Motor neuron (in vitro differentiated cells): ENCODE measurements at regions not wholly inside any gene's neighbourhood (a gene's known extent, or its start where the extent isn't known, plus 50 kb on each side); places are given as distances from the start of the nearest gene placed in this dataset.

Experiments used
- ATAC-seq, 8 experiments: fragments of 200-7000 bp; cut with Tn5 transposase; replicated peaks in 6 of 8; 2 replicates each; pipeline ENCODE4 v1.8.0; 2021; ENCODE audit warnings: mild to moderate bottlenecking in 8 of 8, moderate library complexity in 8 of 8
- H3K27ac ChIP-seq, 2 donors: fragments of 250-450 bp; sonication (Bioruptor Pico); 2 replicates each; pipeline ENCODE4 v1.9.0; 2021; ENCODE audit warnings: antibody characterized with exemption in 2 of 2, mild to moderate bottlenecking in 2 of 2, moderate library complexity in 1 of 2
- H3K4me1 ChIP-seq, 2 donors: fragments of 250-450 bp; sonication (Bioruptor Pico); replicated peaks in 1 of 2; 2 replicates each; pipeline ENCODE4 v1.6.1; 2021; ENCODE audit warnings: antibody characterized with exemption in 2 of 2, mild to moderate bottlenecking in 2 of 2, moderate library complexity in 1 of 2
- H3K4me3 ChIP-seq, 5 donors: fragments of 250-450 bp; sonication (Bioruptor Pico); 2 replicates each; pipeline ENCODE4 v1.9.0; 2021; ENCODE audit warnings: antibody characterized with exemption in 5 of 5, mild to moderate bottlenecking in 5 of 5, moderate library complexity in 4 of 5
- WGBS, 10 experiments: fragments of 450-650 bp; shearing (Covaris generic); methylation state at CpG; one replicate each; pipeline ENCODE4 v1.0.0; 2022; 5-methylcytosine and 5-hydroxymethylcytosine counted together
- in situ Hi-C, 9 experiments: fragments of 400-800 bp; cut with MboI; loops; one replicate each; pipeline ENCODE4 v1.15.0; 2021; ENCODE audit warnings: low sequenced_read_pairs in 9 of 9, low pct_unique_long_range_greater_than_20kb in 2 of 9; ENCODE audit not compliant: unreplicated experiment in 9 of 9

DNA sequence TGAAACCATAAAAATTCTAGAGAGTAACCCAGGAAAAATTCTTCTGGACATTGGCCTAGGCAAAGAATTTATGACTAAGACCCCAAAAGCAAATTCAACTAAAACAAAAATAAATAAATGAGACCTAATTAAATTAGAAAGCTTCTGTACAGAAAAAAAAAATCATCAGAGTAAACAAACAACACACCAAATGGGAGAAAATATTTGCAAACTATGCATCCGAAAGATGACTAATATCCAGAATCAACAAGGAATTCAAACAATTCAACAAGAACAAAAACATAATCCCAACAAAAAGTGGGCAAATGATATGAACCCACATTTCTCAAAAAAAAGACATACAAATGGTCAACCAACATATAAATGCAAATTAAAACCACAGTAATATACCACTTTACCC lies 242.6 kb upstream of the CDYL start:
- in situ Hi-C loops = no loop called here
- H3K27ac ChIP-seq = no peak overlapping the region
- 60 to 100% (median 90%) methylated on average over 1 of the region's 1 CpG; no CpG with 5 or more reads in 1 of the 10 experiments for WGBS, 10 experiments
- H3K4me1 ChIP-seq = no peaks in the 10 kb centered on the region
- H3K4me3 ChIP-seq = no peak overlapping the region
- no peak for ATAC-seq

DNA sequence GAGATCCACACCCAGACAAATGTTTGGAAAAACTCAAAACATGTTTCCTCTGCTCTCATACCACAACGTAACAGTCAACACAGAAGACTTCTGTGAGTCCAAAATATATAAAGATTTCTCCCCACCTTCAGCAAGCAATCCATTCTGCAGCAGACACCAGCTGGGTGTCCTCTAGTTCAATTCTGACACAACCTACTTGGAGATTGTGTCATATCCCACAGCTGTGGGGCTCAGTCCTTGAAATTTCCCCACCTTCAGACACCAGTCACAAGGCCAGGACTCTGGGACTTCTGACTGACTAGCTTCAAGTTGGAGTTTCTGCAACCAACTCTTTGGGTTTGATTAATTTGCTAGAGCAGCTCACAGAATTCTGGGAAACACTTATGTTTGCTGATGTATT lies 244.8 kb upstream of the CDYL start:
- 20 to 100% (median 78%) methylated on average over 1 of the region's 1 CpG; no CpG with 5 or more reads in 1 of the 10 experiments for WGBS, 10 experiments
- in situ Hi-C loops = no loop called here
- no peaks in the 10 kb centered on the region for H3K4me1 ChIP-seq
- ATAC-seq = peak in 1 of 8 experiments; percentile 87
- H3K4me3 ChIP-seq = no peak overlapping the region
- no peak overlapping the region for H3K27ac ChIP-seq

DNA sequence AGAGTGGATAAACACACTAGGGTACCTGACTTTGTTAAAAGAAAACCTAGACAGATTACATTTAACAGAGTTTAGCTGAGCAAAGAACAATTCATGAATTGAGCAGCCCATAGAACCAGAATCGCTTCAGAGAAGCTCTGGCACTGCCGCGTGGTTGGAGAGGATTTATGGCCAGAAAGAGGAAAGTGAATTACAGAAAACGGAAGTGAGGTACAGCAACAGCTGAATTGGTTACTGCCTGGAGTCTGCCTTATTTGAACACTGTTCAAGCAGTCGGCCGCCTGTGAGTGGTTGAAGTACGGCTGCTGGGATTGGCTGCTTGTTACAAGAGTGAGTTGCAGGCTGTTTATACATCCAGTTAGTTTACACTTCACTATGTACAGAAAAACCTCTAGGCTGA lies 253.8 kb upstream of the CDYL start:
- Histone ChIP-seq H3K4me3 (no peak overlapping the region), H3K4me1 (no peaks in the 10 kb centered on the region), H3K27ac (no peak overlapping the region)
- in situ Hi-C loops = no loop called here
- 0 to 100% (median 81%) methylated on average over 3 to 7 of the region's 7 CpGs; no CpG with 5 or more reads in 3 of the 10 experiments for WGBS, 10 experiments
- no peak for ATAC-seq

DNA sequence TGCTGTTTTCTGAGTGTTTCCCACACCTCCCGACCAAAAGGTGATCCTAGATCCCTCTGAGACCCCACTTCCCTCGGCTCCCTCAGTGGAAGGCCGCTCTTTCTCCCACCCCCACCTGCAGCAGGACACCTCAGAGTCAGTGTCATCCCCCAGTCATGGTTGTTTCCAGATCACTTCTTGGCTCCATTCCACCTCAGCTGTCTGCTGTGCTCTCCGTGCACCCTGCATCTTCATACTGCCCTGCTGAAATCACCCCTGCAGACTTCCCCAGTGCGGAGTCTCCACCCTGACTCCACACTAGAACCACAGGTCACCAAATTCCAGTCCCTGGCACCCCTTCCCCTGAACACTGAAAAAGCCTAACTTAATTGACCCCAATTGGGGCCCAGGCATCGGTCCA lies 255.1 kb upstream of the CDYL start:
- 50 to 94% (median 83%) methylated on average over 1 to 4 of the region's 6 CpGs; no CpG with 5 or more reads in 2 of the 10 experiments for WGBS, 10 experiments
- in situ Hi-C loops = no loop called here
- Histone ChIP-seq H3K4me3 (no peak overlapping the region), H3K27ac (no peak overlapping the region), H3K4me1 (no peaks in the 10 kb centered on the region)
- no peak for ATAC-seq

DNA sequence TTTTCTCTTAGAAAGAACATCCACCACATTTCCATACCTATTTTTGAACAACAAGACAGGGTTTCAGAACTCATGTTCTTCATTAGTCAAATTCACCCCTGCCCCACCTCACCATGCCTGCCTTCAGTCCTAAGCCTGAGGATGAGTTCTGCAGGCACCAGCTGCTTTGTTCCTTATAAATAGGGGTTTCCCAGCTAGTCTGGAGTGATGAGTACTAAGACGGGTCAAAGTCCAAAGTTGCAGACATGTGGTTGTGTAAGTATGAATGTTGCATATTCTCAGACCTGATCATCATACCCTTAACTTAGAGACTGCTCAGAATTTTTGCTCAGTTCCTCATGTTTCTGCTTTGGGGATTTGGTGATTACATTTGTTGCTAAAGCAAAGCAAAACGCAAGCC lies 257.7 kb upstream of the CDYL start:
- peak in 3 of 8 experiments; percentile 46 to 98 (median 74) for ATAC-seq
- WGBS, 10 experiments = 8 to 100% (median 75%) methylated on average over 1 to 2 of the region's 2 CpGs; no CpG with 5 or more reads in 1 of the 10 experiments
- Histone ChIP-seq H3K27ac (no peak overlapping the region), H3K4me1 (no peaks in the 10 kb centered on the region), H3K4me3 (no peak overlapping the region)
- in situ Hi-C loops = no loop called here

DNA sequence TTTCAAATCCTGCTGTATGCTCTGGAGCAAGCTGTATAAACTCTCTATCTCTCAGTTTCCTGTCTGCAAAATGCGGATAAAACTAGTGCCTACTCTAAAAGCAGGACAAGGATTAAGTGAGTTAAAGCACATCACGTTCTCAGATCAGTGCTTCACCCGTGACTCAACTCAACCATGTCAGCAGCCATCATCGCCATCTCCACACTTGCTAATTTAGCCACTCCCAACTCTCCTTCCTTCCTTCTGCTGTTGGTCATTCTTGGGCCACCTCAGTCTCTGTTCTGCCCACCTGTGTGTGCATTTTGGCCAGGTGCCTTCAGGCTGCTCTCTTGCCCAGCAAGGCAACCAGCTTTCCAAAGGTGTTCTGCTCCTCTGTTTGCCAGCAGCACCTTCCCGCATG lies 260.0 kb upstream of the CDYL start:
- Histone ChIP-seq H3K27ac (no peak overlapping the region), H3K4me3 (no peak overlapping the region), H3K4me1 (no peaks in the 10 kb centered on the region)
- in situ Hi-C loops = no loop called here
- peak in 1 of 8 experiments; percentile 40 for ATAC-seq
- WGBS, 10 experiments = 69 to 100% (median 85%) methylated on average over 1 to 5 of the region's 5 CpGs; no CpG with 5 or more reads in 2 of the 10 experiments

DNA sequence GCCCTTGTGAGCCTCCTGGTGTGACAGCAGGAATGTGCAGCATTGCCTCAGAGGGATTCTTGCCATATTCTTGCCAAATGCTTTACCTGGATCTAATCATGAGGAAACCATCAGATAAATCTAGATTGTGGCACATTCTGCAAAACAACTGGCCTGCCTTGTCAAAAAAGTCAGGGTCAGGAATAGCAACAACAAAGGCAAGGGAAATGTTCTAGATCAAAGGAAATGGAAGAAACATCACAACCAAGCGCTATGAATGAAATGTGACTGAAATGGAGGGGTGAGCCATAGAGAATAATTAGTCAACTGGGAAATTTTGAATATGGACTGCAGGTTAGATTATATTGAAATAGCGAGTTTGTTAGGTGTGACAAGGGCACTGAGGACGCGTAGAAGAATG lies 262.6 kb upstream of the CDYL start:
- ATAC-seq = no peak
- no peaks in the 10 kb centered on the region for H3K4me1 ChIP-seq
- in situ Hi-C loops = no loop called here
- H3K4me3 ChIP-seq = no peak overlapping the region
- no peak overlapping the region for H3K27ac ChIP-seq
- whole genome bisulfite sequencing, 10 experiments = 57 to 100% (median 92%) methylated on average over 3 to 4 of the region's 4 CpGs

DNA sequence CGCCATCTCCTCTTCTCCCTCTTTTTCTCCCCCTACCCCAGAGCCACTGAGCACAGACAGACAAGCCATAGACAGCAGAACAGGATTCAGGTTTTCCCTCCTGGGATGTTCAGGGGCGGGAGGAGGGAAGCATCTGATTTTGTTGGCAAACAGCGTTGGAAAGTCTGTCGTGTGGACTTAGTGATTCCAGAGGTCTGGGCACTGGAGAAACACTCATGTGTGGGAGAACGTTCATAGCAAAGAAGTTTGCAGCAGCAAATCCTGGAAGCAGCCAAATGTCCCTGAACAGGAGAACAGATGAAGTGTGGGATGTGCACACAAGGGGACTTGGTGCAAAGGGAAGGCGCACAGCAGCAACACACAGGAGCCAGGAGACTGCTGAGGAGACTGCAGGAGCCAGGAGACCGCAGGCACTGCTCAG lies 264.1 kb upstream of the CDYL start:
- Histone ChIP-seq H3K4me1 (no peaks in the 10 kb centered on the region), H3K27ac (no peak overlapping the region), H3K4me3 (no peak overlapping the region)
- in situ Hi-C loops = no loop called here
- no peak for ATAC-seq
- 0 to 86% (median 40%) methylated on average over 1 to 6 of the region's 7 CpGs; no CpG with 5 or more reads in 4 of the 10 experiments for WGBS, 10 experiments

DNA sequence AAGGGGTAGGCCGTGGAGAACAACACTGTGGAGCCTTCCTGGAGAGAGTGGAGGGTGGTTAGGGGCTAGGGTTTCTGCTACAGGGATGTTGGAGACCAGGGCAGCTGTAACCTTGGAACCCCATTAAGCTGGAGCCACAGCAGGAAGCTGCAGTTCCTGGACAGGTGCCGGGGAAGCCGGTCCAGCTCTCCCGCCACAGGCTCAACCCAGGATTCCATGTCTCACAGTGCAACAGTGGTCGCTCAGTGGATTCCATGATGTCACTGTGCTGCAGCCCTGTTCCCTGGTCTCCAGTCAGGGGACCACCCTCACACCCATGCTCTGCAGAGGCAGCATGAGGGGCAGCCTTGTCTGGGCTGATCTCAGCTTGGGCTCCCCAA lies 264.6 kb upstream of the CDYL start:
- in situ Hi-C loops = no loop called here
- no peak overlapping the region for H3K4me3 ChIP-seq
- WGBS, 10 experiments = 100% methylated on average over 1 to 2 of the region's 5 CpGs; no CpG with 5 or more reads in 8 of the 10 experiments
- H3K4me1 ChIP-seq = no peaks in the 10 kb centered on the region
- H3K27ac ChIP-seq = no peak overlapping the region
- no peak for ATAC-seq

DNA sequence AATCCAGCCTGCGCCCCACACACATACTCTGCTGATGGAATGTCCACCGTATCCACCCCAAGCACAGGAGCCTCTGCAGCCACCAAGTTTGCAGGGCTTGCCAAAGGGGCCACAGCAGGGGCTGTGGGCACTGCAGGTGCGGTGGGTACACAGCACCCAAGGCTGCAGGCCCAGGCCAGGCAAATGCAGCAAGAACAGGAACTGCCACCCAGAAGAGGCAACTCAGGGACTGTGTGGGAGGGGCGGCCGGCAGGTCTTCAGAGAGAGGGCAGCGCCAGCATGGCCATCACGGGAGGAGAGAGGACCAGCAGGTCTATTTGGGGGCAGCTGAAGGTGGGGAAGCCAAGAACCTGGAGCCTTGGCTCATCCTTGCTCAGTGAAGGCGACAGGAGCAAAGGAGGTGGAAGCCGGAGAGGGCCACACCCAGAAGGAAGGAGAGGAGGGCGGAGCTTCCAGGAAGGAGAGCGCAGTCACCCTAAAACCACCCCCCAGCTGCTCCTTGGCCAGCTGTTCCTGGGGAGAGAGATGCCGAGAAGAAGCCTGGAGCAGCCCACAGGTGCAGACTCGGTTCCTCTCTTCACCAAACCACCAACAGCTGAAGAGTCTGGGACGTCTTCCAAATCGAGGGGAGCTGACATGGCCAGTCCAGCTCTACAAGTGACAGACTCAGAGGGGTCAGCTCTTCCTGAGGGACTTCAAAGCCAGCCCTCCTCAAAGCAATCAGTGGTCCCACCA lies 265.1 kb upstream of the CDYL start:
- 57 to 100% (median 83%) methylated on average over 3 to 10 of the region's 15 CpGs; no CpG with 5 or more reads in 2 of the 10 experiments for WGBS, 10 experiments
- H3K4me3 ChIP-seq = no peak overlapping the region
- in situ Hi-C loops = no loop called here
- no peak overlapping the region for H3K27ac ChIP-seq
- no peaks in the 10 kb centered on the region for H3K4me1 ChIP-seq
- ATAC-seq = peak in 1 of 8 experiments; percentile 8

DNA sequence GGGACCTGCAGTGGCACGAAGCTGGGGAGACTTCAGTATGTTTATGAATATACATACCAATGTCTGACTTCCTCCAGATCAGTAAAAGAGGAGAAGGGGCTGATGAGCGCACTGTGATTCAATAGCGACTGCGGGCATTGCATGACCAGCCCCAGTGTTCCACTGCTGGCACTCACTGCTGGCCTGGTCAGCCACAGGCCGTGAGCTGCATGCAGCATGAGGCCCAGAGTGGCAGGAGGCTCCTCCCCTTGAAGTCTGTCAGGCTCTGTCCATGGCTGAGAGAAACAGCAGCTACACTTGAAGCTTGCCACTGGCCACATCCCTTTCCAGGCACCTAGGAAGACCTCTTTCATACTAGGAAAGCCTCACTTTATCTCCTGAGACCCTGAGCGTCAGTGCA lies 265.9 kb upstream of the CDYL start:
- H3K27ac ChIP-seq = no peak overlapping the region
- in situ Hi-C loops = no loop called here
- H3K4me3 ChIP-seq = no peak overlapping the region
- H3K4me1 ChIP-seq = no peaks in the 10 kb centered on the region
- WGBS, 10 experiments = 60 to 100% (median 92%) methylated on average over 1 to 4 of the region's 6 CpGs; no CpG with 5 or more reads in 5 of the 10 experiments
- ATAC-seq = no peak

DNA sequence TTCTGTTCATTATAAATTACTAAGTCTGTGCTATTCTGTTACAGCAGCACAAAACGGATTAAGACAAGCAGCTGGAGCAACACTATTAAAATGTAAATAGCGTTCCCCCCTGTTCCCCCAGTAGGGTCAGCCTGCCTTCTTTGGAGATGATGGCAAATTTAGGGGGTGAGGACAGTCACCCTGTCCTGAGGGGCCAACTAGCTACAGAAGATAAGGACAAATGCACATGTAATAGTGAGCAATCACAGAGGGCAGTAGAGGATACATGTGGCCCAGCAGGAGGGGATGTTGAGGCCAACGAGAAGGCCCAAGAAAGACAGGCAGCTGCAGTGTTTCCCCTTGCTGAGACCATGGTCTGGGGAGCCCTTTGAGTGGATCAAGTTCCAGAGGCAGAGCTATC lies 266.7 kb upstream of the CDYL start:
- Histone ChIP-seq H3K27ac (no peak overlapping the region), H3K4me1 (peaks cover 0 to 3% of the 10 kb centered on the region in 2 donors), H3K4me3 (no peak overlapping the region)
- 27 to 100% (median 83%) methylated on average over 1 to 3 of the region's 3 CpGs; no CpG with 5 or more reads in 1 of the 10 experiments for WGBS, 10 experiments
- no peak for ATAC-seq
- in situ Hi-C loops = no loop called here

DNA sequence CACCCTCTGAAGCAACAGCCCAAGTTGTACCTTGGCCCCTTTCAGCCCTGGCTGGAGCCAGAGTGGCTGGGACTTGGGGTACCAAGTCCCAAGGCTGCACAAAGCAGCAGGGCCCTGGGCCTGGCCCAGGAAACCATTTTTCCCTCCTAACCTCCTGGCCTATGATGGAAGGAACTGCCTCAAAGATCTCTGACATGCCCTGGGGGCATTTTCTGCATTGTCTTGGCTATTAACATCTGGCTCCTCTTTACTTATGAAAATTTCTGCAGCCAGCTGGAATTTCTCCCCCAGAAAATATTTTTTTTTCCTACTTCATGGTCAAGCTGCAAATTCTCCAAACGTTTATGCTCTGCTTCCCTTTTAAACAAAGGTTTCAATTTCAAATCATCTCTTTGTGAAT lies 269.4 kb upstream of the CDYL start:
- in situ Hi-C loops = no loop called here
- Histone ChIP-seq H3K27ac (no peak overlapping the region), H3K4me3 (no peak overlapping the region), H3K4me1 (peaks cover 0 to 5% of the 10 kb centered on the region in 2 donors)
- 0 to 89% (median 45%) methylated on average over 1 of the region's 1 CpG; no CpG with 5 or more reads in 2 of the 10 experiments for WGBS, 10 experiments
- ATAC-seq = peak in 3 of 8 experiments; percentile 29 to 51 (median 42)

DNA sequence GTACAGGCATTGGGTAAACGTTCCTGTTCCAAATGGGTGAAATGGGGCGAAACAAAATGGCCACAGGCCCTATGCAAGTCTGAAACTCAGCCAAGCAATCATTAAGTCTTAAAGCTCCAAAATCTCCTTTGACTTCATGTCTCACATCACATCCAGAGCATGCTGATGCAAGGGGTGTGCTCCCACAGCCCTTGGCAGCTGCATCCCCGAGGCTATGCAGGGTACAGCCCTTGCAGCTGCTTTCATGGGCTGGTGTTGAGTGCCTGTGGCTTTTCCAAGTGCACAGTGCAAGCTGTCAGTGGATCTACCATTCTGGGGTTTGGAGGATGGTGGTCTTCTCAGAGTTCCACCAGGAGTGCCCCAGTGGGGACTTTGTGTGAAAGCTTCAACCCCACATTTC lies 270.0 kb upstream of the CDYL start:
- in situ Hi-C loops = no loop called here
- WGBS, 10 experiments = 0 to 92% (median 58%) methylated on average over 1 to 3 of the region's 3 CpGs; no CpG with 5 or more reads in 3 of the 10 experiments
- peak in 3 of 8 experiments; percentile 62 to 95 (median 93) for ATAC-seq
- H3K4me1 ChIP-seq = peaks cover 0 to 5% of the 10 kb centered on the region in 2 donors
- H3K27ac ChIP-seq = no peak overlapping the region
- no peak overlapping the region for H3K4me3 ChIP-seq
